Suprapubic skin (tissue), 4 donors: ENCODE measurements at regions not wholly inside any gene's neighbourhood (a gene's known extent, or its start where the extent isn't known, plus 50 kb on each side); places are given as distances from the start of the nearest gene placed in this dataset.

ENCODE experiments used
- DNase-seq, 2 donors: peaks; one replicate each; pipeline ENCODE4 v3.0.0-alpha.2; 2019; ENCODE audit warnings: low spot score in 2 of 2
- H3K27ac ChIP-seq: fragments of 200-600 bp; sonication (generic); one replicate; pipeline ENCODE4 v1.5.1; 2019
- H3K27me3 ChIP-seq: fragments of 200-600 bp; sonication (generic); one replicate; pipeline ENCODE4 v1.5.1; 2019
- H3K36me3 ChIP-seq: fragments of 200-600 bp; sonication (generic); one replicate; pipeline ENCODE4 v1.5.1; 2019
- H3K4me1 ChIP-seq: fragments of 200-600 bp; sonication (generic); one replicate; pipeline ENCODE4 v1.5.1; 2019
- H3K4me3 ChIP-seq: fragments of 200-600 bp; sonication (generic); one replicate; pipeline ENCODE4 v1.5.1; 2019; ENCODE audit warnings: mild to moderate bottlenecking
- H3K9me3 ChIP-seq: fragments of 200-600 bp; sonication (generic); one replicate; pipeline ENCODE4 v1.5.1; 2019
- EP300 ChIP-seq: sonication (generic); formaldehyde crosslinking; IDR thresholded peaks from one replicate; pipeline ENCODE4 v1.6.1; 2017; ENCODE audit warnings: antibody characterized with exemption
- POLR2A ChIP-seq, 2 donors: fragments of 450-650 bp; IDR thresholded peaks; one replicate each; pipeline ENCODE4 v1.6.1; 2017; ENCODE audit warnings: antibody characterized with exemption in 2 of 2, mild to moderate bottlenecking in 2 of 2, moderate library complexity in 2 of 2
- POLR2AphosphoS5 ChIP-seq, 3 donors: sonication (generic); formaldehyde crosslinking; IDR thresholded peaks; one replicate each; pipeline ENCODE4 v1.6.1; 2017; ENCODE audit warnings: antibody characterized with exemption in 3 of 3
- WGBS: methylation state at CpG from one replicate; pipeline ENCODE4 v1.1.5; 2018; 5-methylcytosine and 5-hydroxymethylcytosine counted together
- TF ChIP-seq, protein P1 (sequence below), 2 donors: fragments of 200-600 bp in 1 of 2; fragments of 450-650 bp in 1 of 2; sonication (generic) in 1 of 2; IDR thresholded peaks; one replicate each; pipeline ENCODE4 v1.5.1; 2016 to 2019; ENCODE audit warnings: antibody characterized with exemption in 2 of 2, mild to moderate bottlenecking in 1 of 2, moderate library complexity in 1 of 2

GRCh38 chr20:60474385-60474910 is 516.2 kb downstream of the CDH26 start:
- 80% methylated on average over 8 of the region's 8 CpGs for WGBS

GRCh38 chr20:60476045-60476444 is 517.8 kb downstream of the CDH26 start:
- 77% methylated on average over 7 of the region's 7 CpGs for WGBS
- Histone ChIP-seq H3K27me3 (peaks cover 3% of the 10 kb centered on the region), H3K9me3 (no peaks in the 10 kb centered on the region), H3K36me3 (no peaks in the 10 kb centered on the region), H3K27ac (no peak overlapping the region), H3K4me3 (no peak overlapping the region), H3K4me1 (no peaks in the 10 kb centered on the region)
- DNase-seq = no peak
- no peak for TF ChIP-seq POLR2A (IDR thresholded peaks at IDR 0.05)
- no peak for TF ChIP-seq EP300
- TF ChIP-seq POLR2AphosphoS5 (IDR thresholded peaks at IDR 0.05) = no peak
- TF ChIP-seq, protein P1, sequence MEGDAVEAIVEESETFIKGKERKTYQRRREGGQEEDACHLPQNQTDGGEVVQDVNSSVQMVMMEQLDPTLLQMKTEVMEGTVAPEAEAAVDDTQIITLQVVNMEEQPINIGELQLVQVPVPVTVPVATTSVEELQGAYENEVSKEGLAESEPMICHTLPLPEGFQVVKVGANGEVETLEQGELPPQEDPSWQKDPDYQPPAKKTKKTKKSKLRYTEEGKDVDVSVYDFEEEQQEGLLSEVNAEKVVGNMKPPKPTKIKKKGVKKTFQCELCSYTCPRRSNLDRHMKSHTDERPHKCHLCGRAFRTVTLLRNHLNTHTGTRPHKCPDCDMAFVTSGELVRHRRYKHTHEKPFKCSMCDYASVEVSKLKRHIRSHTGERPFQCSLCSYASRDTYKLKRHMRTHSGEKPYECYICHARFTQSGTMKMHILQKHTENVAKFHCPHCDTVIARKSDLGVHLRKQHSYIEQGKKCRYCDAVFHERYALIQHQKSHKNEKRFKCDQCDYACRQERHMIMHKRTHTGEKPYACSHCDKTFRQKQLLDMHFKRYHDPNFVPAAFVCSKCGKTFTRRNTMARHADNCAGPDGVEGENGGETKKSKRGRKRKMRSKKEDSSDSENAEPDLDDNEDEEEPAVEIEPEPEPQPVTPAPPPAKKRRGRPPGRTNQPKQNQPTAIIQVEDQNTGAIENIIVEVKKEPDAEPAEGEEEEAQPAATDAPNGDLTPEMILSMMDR (IDR thresholded peaks at IDR 0.05) = no peak

More at GRCh38 chr20:60474385-60474910, 516.2 kb downstream of the CDH26 start:
- Histone ChIP-seq H3K9me3 (no peaks in the 10 kb centered on the region), H3K27ac (no peak overlapping the region), H3K27me3 (peaks cover 3% of the 10 kb centered on the region), H3K4me3 (no peak overlapping the region), H3K4me1 (no peaks in the 10 kb centered on the region), H3K36me3 (no peaks in the 10 kb centered on the region)
- no peak for TF ChIP-seq EP300
- TF ChIP-seq POLR2A (IDR thresholded peaks at IDR 0.05) = no peak
- TF ChIP-seq, protein P1 (IDR thresholded peaks at IDR 0.05) = no peak
- no peak for TF ChIP-seq POLR2AphosphoS5 (IDR thresholded peaks at IDR 0.05)
- DNase-seq = no peak

GRCh38 chr20:60477958-60478357 is 519.7 kb downstream of the CDH26 start:
- Histone ChIP-seq H3K4me1 (no peaks in the 10 kb centered on the region), H3K36me3 (no peaks in the 10 kb centered on the region), H3K27ac (no peak overlapping the region), H3K9me3 (no peaks in the 10 kb centered on the region), H3K27me3 (peaks cover 3% of the 10 kb centered on the region), H3K4me3 (no peak overlapping the region)
- WGBS = 66% methylated on average over 11 of the region's 11 CpGs
- TF ChIP-seq EP300 (no peak), POLR2AphosphoS5 (IDR thresholded peaks at IDR 0.05) (no peak), POLR2A (IDR thresholded peaks at IDR 0.05) (no peak)
- TF ChIP-seq, protein P1 (IDR thresholded peaks at IDR 0.05) = no peak
- DNase-seq = no peak

- no peak overlapping the region for H3K27ac ChIP-seq
- no peaks in the 10 kb centered on the region for H3K9me3 ChIP-seq
- no peak overlapping the region for H3K4me3 ChIP-seq
- H3K4me1 ChIP-seq = no peaks in the 10 kb centered on the region
- 88% methylated on average over 3 of the region's 7 CpGs for WGBS
- H3K27me3 ChIP-seq = peaks cover 3% of the 10 kb centered on the region
- no peaks in the 10 kb centered on the region for H3K36me3 ChIP-seq
- TF ChIP-seq POLR2A (IDR thresholded peaks at IDR 0.05) = no peak
- no peak for TF ChIP-seq EP300
- TF ChIP-seq, protein P1 (IDR thresholded peaks at IDR 0.05) = no peak
- TF ChIP-seq POLR2AphosphoS5 (IDR thresholded peaks at IDR 0.05) = no peak
- DNase-seq = no peak
Measured at GRCh38 chr20:60478533-60478932, 520.3 kb downstream of the CDH26 start.

- no peak overlapping the region for H3K27ac ChIP-seq
- H3K4me3 ChIP-seq = no peak overlapping the region
- DNase-seq = no peak
- H3K36me3 ChIP-seq = no peaks in the 10 kb centered on the region
- WGBS = 58% methylated on average over 24 of the region's 25 CpGs
- no peaks in the 10 kb centered on the region for H3K9me3 ChIP-seq
- H3K27me3 ChIP-seq = no peaks in the 10 kb centered on the region
- H3K4me1 ChIP-seq = no peaks in the 10 kb centered on the region
- TF ChIP-seq EP300 = no peak
- TF ChIP-seq POLR2AphosphoS5 (IDR thresholded peaks at IDR 0.05) = no peak
- TF ChIP-seq, protein P1 (IDR thresholded peaks at IDR 0.05) = no peak
- no peak for TF ChIP-seq POLR2A (IDR thresholded peaks at IDR 0.05)
Measured at GRCh38 chr20:60480950-60481742, 522.9 kb downstream of the CDH26 start.
